ENCODE measurements at regions not wholly inside any gene's neighbourhood (a gene's known extent, or its start where the extent isn't known, plus 50 kb on each side); places are given as distances from the start of the nearest gene placed in this dataset.

- TF ChIP-seq AFF4 (CRISPR knock-in tag; IDR thresholded peaks at IDR 0.05; ENCODE audit: borderline replicate concordance), result no peak
- no peak for TF ChIP-seq CTCF (IDR thresholded peaks at IDR 0.05)
- TF ChIP-seq ATF6 (CRISPR knock-in tag; IDR thresholded peaks at IDR 0.05), result no peak
- no peak for TF ChIP-seq ETV6 (CRISPR knock-in tag; IDR thresholded peaks at IDR 0.05)
- no peak for TF ChIP-seq ESRRA (CRISPR knock-in tag; IDR thresholded peaks at IDR 0.05; ENCODE audit: borderline replicate concordance)
Observed at GRCh38 chr7:46957195-46957594, 624.7 kb downstream of the TNS3 start.
